PFSK-1 (cell line): ENCODE measurements at regions not wholly inside any gene's neighbourhood (a gene's known extent, or its start where the extent isn't known, plus 50 kb on each side); places are given as distances from the start of the nearest gene placed in this dataset.

ENCODE experiments used
- POLR2AphosphoS5 ChIP-seq: IDR thresholded peaks from 2 replicates; pipeline ENCODE4 v1.6.1; 2012; ENCODE audit warnings: low read depth, mild to moderate bottlenecking, control low read depth, low read length, moderate library complexity
- SIN3A ChIP-seq: IDR thresholded peaks from 2 replicates; pipeline ENCODE4 v1.6.1; 2012; ENCODE audit warnings: mild to moderate bottlenecking, low read length, moderate library complexity, borderline replicate concordance; ENCODE audit not compliant: insufficient read depth
- TAF1 ChIP-seq: IDR thresholded peaks from 2 replicates; pipeline ENCODE4 v1.6.1; 2012; ENCODE audit warnings: low read length, control low read depth, borderline replicate concordance; ENCODE audit not compliant: insufficient read depth
- TF ChIP-seq, protein P1 (sequence below), 2 experiments: IDR thresholded peaks; 2 replicates each; pipeline versions ENCODE4 v1.6.1 to v1.8.0; 2011 to 2012; ENCODE audit warnings: low read depth in 2 of 2, low read length in 2 of 2, control low read depth in 1 of 2, inconsistent platforms in 1 of 2, mild to moderate bottlenecking in 1 of 2, moderate library complexity in 1 of 2; ENCODE audit not compliant: insufficient read depth in 1 of 2

DNA sequence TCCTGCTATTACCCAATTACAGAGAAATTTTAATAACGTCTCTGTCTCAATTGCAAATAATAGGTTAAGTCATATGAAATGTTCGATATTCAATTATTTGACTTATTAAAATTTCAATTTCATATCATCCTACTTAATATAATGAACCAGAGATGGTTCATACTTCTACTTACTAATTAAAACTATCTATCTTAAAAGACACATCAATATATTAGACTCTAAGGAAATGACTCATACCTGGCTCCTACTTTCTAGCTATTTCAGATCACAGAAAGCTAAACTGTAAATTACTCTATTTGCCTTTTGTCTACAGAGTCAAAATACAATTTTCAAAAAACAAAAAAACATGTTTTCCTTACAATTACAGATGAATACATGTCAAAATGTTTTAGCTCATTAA, 99.6 kb downstream of the CAPZA3 start:
- TF ChIP-seq, protein P1, sequence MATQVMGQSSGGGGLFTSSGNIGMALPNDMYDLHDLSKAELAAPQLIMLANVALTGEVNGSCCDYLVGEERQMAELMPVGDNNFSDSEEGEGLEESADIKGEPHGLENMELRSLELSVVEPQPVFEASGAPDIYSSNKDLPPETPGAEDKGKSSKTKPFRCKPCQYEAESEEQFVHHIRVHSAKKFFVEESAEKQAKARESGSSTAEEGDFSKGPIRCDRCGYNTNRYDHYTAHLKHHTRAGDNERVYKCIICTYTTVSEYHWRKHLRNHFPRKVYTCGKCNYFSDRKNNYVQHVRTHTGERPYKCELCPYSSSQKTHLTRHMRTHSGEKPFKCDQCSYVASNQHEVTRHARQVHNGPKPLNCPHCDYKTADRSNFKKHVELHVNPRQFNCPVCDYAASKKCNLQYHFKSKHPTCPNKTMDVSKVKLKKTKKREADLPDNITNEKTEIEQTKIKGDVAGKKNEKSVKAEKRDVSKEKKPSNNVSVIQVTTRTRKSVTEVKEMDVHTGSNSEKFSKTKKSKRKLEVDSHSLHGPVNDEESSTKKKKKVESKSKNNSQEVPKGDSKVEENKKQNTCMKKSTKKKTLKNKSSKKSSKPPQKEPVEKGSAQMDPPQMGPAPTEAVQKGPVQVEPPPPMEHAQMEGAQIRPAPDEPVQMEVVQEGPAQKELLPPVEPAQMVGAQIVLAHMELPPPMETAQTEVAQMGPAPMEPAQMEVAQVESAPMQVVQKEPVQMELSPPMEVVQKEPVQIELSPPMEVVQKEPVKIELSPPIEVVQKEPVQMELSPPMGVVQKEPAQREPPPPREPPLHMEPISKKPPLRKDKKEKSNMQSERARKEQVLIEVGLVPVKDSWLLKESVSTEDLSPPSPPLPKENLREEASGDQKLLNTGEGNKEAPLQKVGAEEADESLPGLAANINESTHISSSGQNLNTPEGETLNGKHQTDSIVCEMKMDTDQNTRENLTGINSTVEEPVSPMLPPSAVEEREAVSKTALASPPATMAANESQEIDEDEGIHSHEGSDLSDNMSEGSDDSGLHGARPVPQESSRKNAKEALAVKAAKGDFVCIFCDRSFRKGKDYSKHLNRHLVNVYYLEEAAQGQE (IDR thresholded peaks at IDR 0.05; ENCODE audit: insufficient read depth in 1 of 2, low read depth in 2 of 2, low read length in 2 of 2) = no peak
- TF ChIP-seq SIN3A (no peak), POLR2AphosphoS5 (no peak), TAF1 (no peak)
